SK-N-SH treated with all-trans-retinoic acid at 6 μM for 48 hours (cell line): ENCODE measurements at regions not wholly inside any gene's neighbourhood (a gene's known extent, or its start where the extent isn't known, plus 50 kb on each side); places are given as distances from the start of the nearest gene placed in this dataset.
"Not testable (repeated sequence)": the region's sequence is repeated elsewhere in the genome, so short reads cannot be mapped to it uniquely, and the experiment has no call there.

ENCODE experiments used
- ATAC-seq: fragments of 200-7000 bp; cut with Tn5 transposase; 3 replicates; pipeline ENCODE4 v1.9.1; 2020; ENCODE audit warnings: mild to moderate bottlenecking, moderate library complexity
- BACH2 ChIP-seq: fragments of 250-450 bp; sonication (Bioruptor Pico); IDR thresholded peaks from 2 replicates; pipeline ENCODE4 v1.9.0; 2021; ENCODE audit warnings: mild to moderate bottlenecking, borderline replicate concordance
- CREB5 ChIP-seq: fragments of 250-450 bp; sonication (Bioruptor Pico); IDR thresholded peaks from 2 replicates; pipeline ENCODE4 v1.5.1; 2020; ENCODE audit warnings: low read depth, mild to moderate bottlenecking, moderate library complexity
- CSDC2 ChIP-seq: fragments of 250-450 bp; sonication (Bioruptor Pico); IDR thresholded peaks from 2 replicates; pipeline ENCODE4 v1.5.0; 2020; ENCODE audit warnings: mild to moderate bottlenecking, moderate library complexity
- CSRNP3 ChIP-seq: fragments of 250-450 bp; sonication (Bioruptor Pico); IDR thresholded peaks from 2 replicates; pipeline ENCODE4 v1.5.1; 2021; ENCODE audit warnings: mild to moderate bottlenecking, moderate library complexity
- ESRRG ChIP-seq: fragments of 250-450 bp; sonication (Bioruptor Pico); IDR thresholded peaks from 2 replicates; pipeline ENCODE4 v1.6.1; 2021; ENCODE audit warnings: mild to moderate bottlenecking
- GLIS3 ChIP-seq: fragments of 250-450 bp; sonication (Bioruptor Pico); IDR thresholded peaks from 2 replicates; pipeline ENCODE4 v1.5.0; 2020; ENCODE audit warnings: mild to moderate bottlenecking, moderate library complexity
- ISL1 ChIP-seq: fragments of 250-450 bp; sonication (Bioruptor Pico); IDR thresholded peaks from 2 replicates; pipeline ENCODE4 v2.1.2; 2022; ENCODE audit warnings: mild to moderate bottlenecking, moderate library complexity
- POU6F1 ChIP-seq: fragments of 250-450 bp; sonication (Bioruptor Pico); IDR thresholded peaks from 2 replicates; pipeline ENCODE4 v1.8.0; 2021; ENCODE audit warnings: low read depth, mild to moderate bottlenecking, moderate library complexity, borderline replicate concordance
- PPARA ChIP-seq: fragments of 250-450 bp; sonication (Bioruptor Pico); IDR thresholded peaks from 2 replicates; pipeline ENCODE4 v1.5.0; 2020; ENCODE audit warnings: mild to moderate bottlenecking, borderline replicate concordance
- RARB ChIP-seq: fragments of 250-450 bp; sonication (Bioruptor Pico); IDR thresholded peaks from 2 replicates; pipeline ENCODE4 v1.8.0; 2021; ENCODE audit warnings: mild to moderate bottlenecking, moderate library complexity
- TCF4 ChIP-seq: fragments of 250-450 bp; sonication (Bioruptor Pico); IDR thresholded peaks from 2 replicates; pipeline ENCODE4 v1.8.0; 2021; ENCODE audit warnings: mild to moderate bottlenecking, moderate library complexity, borderline replicate concordance
- ZC3H10 ChIP-seq: fragments of 250-450 bp; sonication (Bioruptor Pico); IDR thresholded peaks from 2 replicates; pipeline ENCODE4 v1.5.1; 2021; ENCODE audit warnings: mild to moderate bottlenecking, moderate library complexity
- ZFP3 ChIP-seq: fragments of 250-450 bp; sonication (Bioruptor Pico); IDR thresholded peaks from 2 replicates; pipeline ENCODE4 v1.5.0; 2020; ENCODE audit warnings: mild to moderate bottlenecking, moderate library complexity
- ZFP30 ChIP-seq: fragments of 450-650 bp; formaldehyde crosslinking; IDR thresholded peaks from 2 replicates; pipeline ENCODE4 v1.5.0; 2022; ENCODE audit warnings: mild to moderate bottlenecking, moderate library complexity
- ZNF565 ChIP-seq: fragments of 450-650 bp; formaldehyde crosslinking; conservative IDR thresholded peaks from 2 replicates; pipeline ENCODE4 v1.5.0; 2020; ENCODE audit warnings: low read depth, mild to moderate bottlenecking, moderate library complexity
- ZNF70 ChIP-seq: fragments of 450-650 bp; formaldehyde crosslinking; IDR thresholded peaks from 2 replicates; pipeline ENCODE4 v1.5.0; 2020; ENCODE audit warnings: mild to moderate bottlenecking, moderate library complexity
- ZNF8 ChIP-seq: fragments of 450-650 bp; formaldehyde crosslinking; IDR thresholded peaks from 2 replicates; pipeline ENCODE4 v1.5.0; 2020; ENCODE audit warnings: mild to moderate bottlenecking, moderate library complexity

DNA sequence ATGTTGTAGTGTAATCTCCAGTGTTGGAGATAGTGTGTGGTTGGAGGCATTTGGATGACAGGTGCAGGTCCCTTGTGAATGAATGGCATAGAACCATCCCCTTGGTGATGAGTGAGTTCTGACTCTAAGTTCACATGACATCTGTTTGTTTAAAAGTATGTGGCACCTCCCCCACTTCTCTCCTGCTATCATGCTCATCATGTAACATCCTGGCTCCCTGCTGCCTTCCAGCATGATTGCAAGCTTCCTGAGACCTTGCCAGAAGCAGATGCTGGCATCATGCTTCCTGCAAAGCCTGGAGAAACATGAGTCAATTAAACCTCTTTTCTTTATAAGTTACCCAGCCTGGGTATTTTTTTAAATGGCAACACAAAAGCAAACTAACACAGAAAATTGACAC is 499.0 kb upstream of the SEMA3D start:
- ATAC-seq, result no peak
- TF ChIP-seq ZNF565 (CRISPR knock-in tag), result no peak
- no peak for TF ChIP-seq ESRRG
- TF ChIP-seq PPARA (CRISPR knock-in tag), result no peak

- peak; percentile 63 for ATAC-seq
- TF ChIP-seq ESRRG (no peak), ISL1 (CRISPR knock-in tag) (peak; percentile 81)
- TF ChIP-seq, all 23 proteins: peak for 1
These were observed 496.2 kb upstream of the SEMA3D start for GRCh38 chr7:85682833-85683620.

GRCh38 chr7:85681241-85681640 is 494.4 kb upstream of the SEMA3D start:
- TF ChIP-seq TCF4 (CRISPR knock-in tag) (no peak), ISL1 (CRISPR knock-in tag) (no peak), GLIS3 (no peak), ZNF8 (CRISPR knock-in tag) (no peak), PPARA (CRISPR knock-in tag) (no peak), CREB5 (no peak), RARB (CRISPR knock-in tag) (no peak), BACH2 (CRISPR knock-in tag) (no peak), ZFP30 (CRISPR knock-in tag) (no peak), CSRNP3 (CRISPR knock-in tag) (no peak), ZC3H10 (CRISPR knock-in tag) (no peak)
- ATAC-seq, result no peak

DNA sequence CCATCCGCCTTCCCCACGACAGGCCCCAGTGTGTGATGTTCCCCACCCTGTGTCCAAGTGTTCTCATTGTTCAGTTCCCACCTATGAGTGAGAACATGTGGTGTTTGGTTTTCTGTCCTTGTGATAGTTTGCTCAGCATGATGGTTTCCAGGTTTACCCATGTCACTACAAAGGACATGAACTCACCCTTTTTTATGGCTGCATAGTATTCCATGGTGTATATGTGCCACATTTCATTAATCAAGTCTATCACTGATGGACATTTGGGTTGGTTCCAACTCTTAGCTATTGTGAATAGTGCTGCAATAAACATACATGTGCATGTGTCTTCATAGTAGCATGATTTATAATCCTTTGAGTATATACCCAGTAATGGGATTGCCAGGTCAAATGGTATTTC is 488.2 kb upstream of the SEMA3D start:
- ATAC-seq, result not testable (repeated sequence)

- no peak for TF ChIP-seq ZC3H10 (CRISPR knock-in tag)
- no peak for TF ChIP-seq CREB5
- TF ChIP-seq ISL1 (CRISPR knock-in tag), result no peak
- TF ChIP-seq ZNF70, result no peak
- TF ChIP-seq CSRNP3 (CRISPR knock-in tag), result no peak
- TF ChIP-seq, all 23 proteins: peak for 0
- no peak for ATAC-seq
These were observed 487.0 kb upstream of the SEMA3D start for GRCh38 chr7:85673876-85674275.

- TF ChIP-seq RARB (CRISPR knock-in tag) (no peak), ISL1 (CRISPR knock-in tag) (peak; percentile 47)
- ATAC-seq, result peak; percentile 81
These were observed 482.4 kb upstream of the SEMA3D start for GRCh38 chr7:85669225-85669624.

DNA sequence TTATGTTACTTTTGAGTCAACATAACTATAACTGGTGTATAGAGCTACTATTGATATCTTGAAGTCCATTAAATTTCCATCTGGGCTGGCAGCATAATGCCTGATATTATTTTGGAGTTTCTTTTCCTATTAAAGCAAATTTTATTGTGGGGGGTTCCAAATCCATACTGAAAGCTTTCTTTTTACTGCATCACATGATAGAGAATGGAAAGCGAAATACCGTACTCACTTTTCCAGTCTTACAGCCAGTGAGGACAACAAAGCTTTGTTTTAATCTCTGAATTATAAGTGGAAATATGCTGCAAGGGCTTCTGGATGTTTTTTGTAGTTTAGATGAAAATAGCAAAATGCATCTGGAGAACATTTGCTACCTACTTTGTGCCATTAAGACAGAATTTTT is 477.5 kb upstream of the SEMA3D start:
- no peak for ATAC-seq
- TF ChIP-seq BACH2 (CRISPR knock-in tag) (no peak), CSRNP3 (CRISPR knock-in tag) (no peak), CSDC2 (no peak), ZFP3 (CRISPR knock-in tag) (no peak), ZC3H10 (CRISPR knock-in tag) (no peak), POU6F1 (no peak), RARB (CRISPR knock-in tag) (no peak), ZNF70 (no peak)
